Thymus (tissue), 11 donors: ENCODE measurements at regions not wholly inside any gene's neighbourhood (a gene's known extent, or its start where the extent isn't known, plus 50 kb on each side); places are given as distances from the start of the nearest gene placed in this dataset.

Experiments
- DNase-seq, 9 donors: peaks; one replicate each; pipeline ENCODE4 v3.0.0-alpha.2; 2013; ENCODE audit warnings: low spot score in 9 of 9, low read depth in 6 of 9, missing footprints in 1 of 9
- H3K27ac ChIP-seq, 2 donors: one replicate each; pipeline ENCODE4 v1.5.1; 2013; ENCODE audit warnings: control low read depth in 1 of 2, low read depth in 1 of 2, low read length in 1 of 2, mild to moderate bottlenecking in 1 of 2, moderate library complexity in 1 of 2
- H3K27me3 ChIP-seq, 2 donors: one replicate each; pipeline ENCODE4 v1.5.1; 2013; ENCODE audit warnings: low read length in 1 of 2; ENCODE audit not compliant: control insufficient read depth in 2 of 2, insufficient read depth in 1 of 2
- H3K36me3 ChIP-seq, 2 donors: one replicate each; pipeline ENCODE4 v1.5.1; 2013; ENCODE audit warnings: low read length in 1 of 2, mild to moderate bottlenecking in 1 of 2, moderate library complexity in 1 of 2; ENCODE audit not compliant: control insufficient read depth in 2 of 2, insufficient read depth in 2 of 2
- H3K4me1 ChIP-seq, 2 donors: one replicate each; pipeline ENCODE4 v1.5.1; 2013; ENCODE audit warnings: low read length in 2 of 2; ENCODE audit not compliant: control insufficient read depth in 2 of 2, insufficient read depth in 2 of 2
- H3K4me3 ChIP-seq, 2 donors: one replicate each; pipeline ENCODE4 v1.5.1; 2013; ENCODE audit warnings: low read length in 2 of 2, control low read depth in 1 of 2, mild to moderate bottlenecking in 1 of 2
- H3K9me3 ChIP-seq, 2 donors: one replicate each; pipeline ENCODE4 v1.5.1; 2013; ENCODE audit warnings: low read length in 1 of 2, mild to moderate bottlenecking in 1 of 2; ENCODE audit not compliant: control insufficient read depth in 2 of 2, insufficient read depth in 1 of 2
- WGBS: extraction: QIAGEN DNeasy Blood & Tissue Kit; methylation state at CpG from one replicate; pipeline ENCODE4 v1.1.7; 2013; 5-methylcytosine and 5-hydroxymethylcytosine counted together
- donor health status: healthy.

- no peak overlapping the region for H3K27ac ChIP-seq
- no peaks in the 10 kb centered on the region for H3K9me3 ChIP-seq
- no peaks in the 10 kb centered on the region for H3K36me3 ChIP-seq
- no peaks in the 10 kb centered on the region for H3K27me3 ChIP-seq
- DNase-seq, result no peak
- no peak overlapping the region for H3K4me3 ChIP-seq
- no peaks in the 10 kb centered on the region for H3K4me1 ChIP-seq
- WGBS, result 97% methylated on average over 3 of the region's 3 CpGs
Observed at GRCh38 chr11:112366777-112367176, 106.1 kb upstream of the PLET1 start.

GRCh38 chr11:112367461-112367860, 106.8 kb upstream of the PLET1 start:
- Histone ChIP-seq H3K9me3 (no peaks in the 10 kb centered on the region), H3K4me1 (no peaks in the 10 kb centered on the region), H3K36me3 (no peaks in the 10 kb centered on the region), H3K27me3 (no peaks in the 10 kb centered on the region), H3K27ac (no peak overlapping the region), H3K4me3 (no peak overlapping the region)
- DNase-seq, result no peak
- 98% methylated on average over 3 of the region's 3 CpGs for WGBS

- H3K27ac ChIP-seq, result no peak overlapping the region
- 96% methylated on average over 5 of the region's 5 CpGs for WGBS
- no peaks in the 10 kb centered on the region for H3K27me3 ChIP-seq
- no peaks in the 10 kb centered on the region for H3K9me3 ChIP-seq
- no peaks in the 10 kb centered on the region for H3K4me1 ChIP-seq
- no peaks in the 10 kb centered on the region for H3K36me3 ChIP-seq
- H3K4me3 ChIP-seq, result no peak overlapping the region
- no peak for DNase-seq
Observed at GRCh38 chr11:112367895-112368294, 107.2 kb upstream of the PLET1 start.

- 94% methylated on average over 1 of the region's 1 CpG for WGBS
- H3K36me3 ChIP-seq, result no peaks in the 10 kb centered on the region
- DNase-seq, result no peak
- no peaks in the 10 kb centered on the region for H3K4me1 ChIP-seq
- no peak overlapping the region for H3K27ac ChIP-seq
- H3K27me3 ChIP-seq, result no peaks in the 10 kb centered on the region
- no peak overlapping the region for H3K4me3 ChIP-seq
- H3K9me3 ChIP-seq, result no peaks in the 10 kb centered on the region
Observed at GRCh38 chr11:112368381-112368780, 107.7 kb upstream of the PLET1 start.

- Histone ChIP-seq H3K27me3 (no peaks in the 10 kb centered on the region), H3K9me3 (no peaks in the 10 kb centered on the region), H3K27ac (no peak overlapping the region), H3K4me3 (no peak overlapping the region), H3K4me1 (no peaks in the 10 kb centered on the region), H3K36me3 (no peaks in the 10 kb centered on the region)
- WGBS, result 98% methylated on average over 1 of the region's 1 CpG
- DNase-seq, result no peak
Observed at GRCh38 chr11:112369374-112369773, 108.7 kb upstream of the PLET1 start.

GRCh38 chr11:112369916-112370315, 109.3 kb upstream of the PLET1 start:
- no peak overlapping the region for H3K4me3 ChIP-seq
- no peaks in the 10 kb centered on the region for H3K36me3 ChIP-seq
- H3K27ac ChIP-seq, result no peak overlapping the region
- DNase-seq, result no peak
- H3K4me1 ChIP-seq, result no peaks in the 10 kb centered on the region
- no peaks in the 10 kb centered on the region for H3K9me3 ChIP-seq
- no peaks in the 10 kb centered on the region for H3K27me3 ChIP-seq
- 92% methylated on average over 5 of the region's 5 CpGs for WGBS

- no peaks in the 10 kb centered on the region for H3K36me3 ChIP-seq
- no peak overlapping the region for H3K4me3 ChIP-seq
- DNase-seq, result no peak
- H3K27ac ChIP-seq, result no peak overlapping the region
- H3K4me1 ChIP-seq, result no peaks in the 10 kb centered on the region
- 94% methylated on average over 9 of the region's 9 CpGs for WGBS
- H3K27me3 ChIP-seq, result no peaks in the 10 kb centered on the region
- H3K9me3 ChIP-seq, result no peaks in the 10 kb centered on the region
Observed at GRCh38 chr11:112374486-112375140, 114.0 kb upstream of the PLET1 start.

GRCh38 chr11:112377946-112378345, 117.3 kb upstream of the PLET1 start:
- no peaks in the 10 kb centered on the region for H3K36me3 ChIP-seq
- 91% methylated on average over 4 of the region's 4 CpGs for WGBS
- no peaks in the 10 kb centered on the region for H3K27me3 ChIP-seq
- H3K4me3 ChIP-seq, result no peak overlapping the region
- no peak for DNase-seq
- H3K27ac ChIP-seq, result no peak overlapping the region
- H3K4me1 ChIP-seq, result no peaks in the 10 kb centered on the region
- no peaks in the 10 kb centered on the region for H3K9me3 ChIP-seq

- WGBS, result 96% methylated on average over 9 of the region's 9 CpGs
- Histone ChIP-seq H3K27ac (no peak overlapping the region), H3K27me3 (no peaks in the 10 kb centered on the region), H3K36me3 (no peaks in the 10 kb centered on the region), H3K4me3 (no peak overlapping the region), H3K9me3 (no peaks in the 10 kb centered on the region), H3K4me1 (no peaks in the 10 kb centered on the region)
- DNase-seq, result no peak
Observed at GRCh38 chr11:112380464-112380863, 119.8 kb upstream of the PLET1 start.

GRCh38 chr11:112381578-112381977, 120.9 kb upstream of the PLET1 start:
- 75% methylated on average over 5 of the region's 5 CpGs for WGBS

More at GRCh38 chr11:112381578-112381977, 120.9 kb upstream of the PLET1 start:
- Histone ChIP-seq H3K9me3 (no peaks in the 10 kb centered on the region), H3K27me3 (no peaks in the 10 kb centered on the region), H3K4me1 (no peaks in the 10 kb centered on the region), H3K27ac (no peak overlapping the region), H3K36me3 (no peaks in the 10 kb centered on the region), H3K4me3 (no peak overlapping the region)
- no peak for DNase-seq
